ENCODE measurements at regions not wholly inside any gene's neighbourhood (a gene's known extent, or its start where the extent isn't known, plus 50 kb on each side); places are given as distances from the start of the nearest gene placed in this dataset.

DNA sequence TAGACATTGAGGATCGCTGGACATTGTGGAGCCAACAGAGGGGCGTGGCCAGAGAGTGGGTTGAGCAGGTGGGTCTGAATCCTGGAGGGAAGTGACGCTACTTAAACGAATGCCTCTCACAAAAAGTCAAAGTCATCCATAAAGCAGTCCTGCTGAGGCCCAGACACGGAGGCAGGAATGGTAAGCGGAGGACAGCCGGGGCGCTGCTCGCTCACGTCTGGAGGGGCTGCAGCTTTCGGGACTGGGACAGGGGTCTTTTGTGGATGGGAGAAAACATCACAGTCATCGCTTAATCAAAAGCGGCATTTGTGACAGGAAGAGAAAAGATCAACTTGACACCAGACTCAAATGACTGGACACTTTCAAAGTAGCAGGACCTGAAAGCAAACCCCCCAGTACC lies 88.4 kb downstream of the PTGR3 start:
- H3K4me1 ChIP-seq (ENCODE audit: control insufficient read depth, insufficient read depth, low read length) = no peaks in the 10 kb centered on the region
- no peaks in the 10 kb centered on the region for H3K9me3 Mint-ChIP-seq
- no peaks in the 10 kb centered on the region for H3K27me3 ChIP-seq (ENCODE audit: control insufficient read depth, insufficient read depth, low read length)
- H3K9me3 ChIP-seq (ENCODE audit: control insufficient read depth, insufficient read depth, low read length) = no peaks in the 10 kb centered on the region
- no peaks in the 10 kb centered on the region for H3K4me1 Mint-ChIP-seq
- ATAC-seq (no peak), DNase-seq (no peak)
- no peak overlapping the region for H3K27ac ChIP-seq (ENCODE audit: low read length)
- TF ChIP-seq, protein P1, sequence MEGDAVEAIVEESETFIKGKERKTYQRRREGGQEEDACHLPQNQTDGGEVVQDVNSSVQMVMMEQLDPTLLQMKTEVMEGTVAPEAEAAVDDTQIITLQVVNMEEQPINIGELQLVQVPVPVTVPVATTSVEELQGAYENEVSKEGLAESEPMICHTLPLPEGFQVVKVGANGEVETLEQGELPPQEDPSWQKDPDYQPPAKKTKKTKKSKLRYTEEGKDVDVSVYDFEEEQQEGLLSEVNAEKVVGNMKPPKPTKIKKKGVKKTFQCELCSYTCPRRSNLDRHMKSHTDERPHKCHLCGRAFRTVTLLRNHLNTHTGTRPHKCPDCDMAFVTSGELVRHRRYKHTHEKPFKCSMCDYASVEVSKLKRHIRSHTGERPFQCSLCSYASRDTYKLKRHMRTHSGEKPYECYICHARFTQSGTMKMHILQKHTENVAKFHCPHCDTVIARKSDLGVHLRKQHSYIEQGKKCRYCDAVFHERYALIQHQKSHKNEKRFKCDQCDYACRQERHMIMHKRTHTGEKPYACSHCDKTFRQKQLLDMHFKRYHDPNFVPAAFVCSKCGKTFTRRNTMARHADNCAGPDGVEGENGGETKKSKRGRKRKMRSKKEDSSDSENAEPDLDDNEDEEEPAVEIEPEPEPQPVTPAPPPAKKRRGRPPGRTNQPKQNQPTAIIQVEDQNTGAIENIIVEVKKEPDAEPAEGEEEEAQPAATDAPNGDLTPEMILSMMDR (IDR thresholded peaks at IDR 0.05) = no peak
- H3K27ac Mint-ChIP-seq = no peak overlapping the region
- no peak overlapping the region for H3K4me3 Mint-ChIP-seq
- H3K4me3 ChIP-seq (ENCODE audit: low read length) = no peak overlapping the region
- no peaks in the 10 kb centered on the region for H3K36me3 Mint-ChIP-seq
- intact Hi-C loops (cut with micrococcal nuclease) = no loop called here
- H3K27me3 Mint-ChIP-seq (ENCODE audit: low read depth in 2 of 2) = peaks cover 5 to 33% of the 10 kb centered on the region in 2 donors
- 82% methylated on average over 13 of the region's 13 CpGs for WGBS (ENCODE audit: insufficient coverage)
- no peaks in the 10 kb centered on the region for H3K36me3 ChIP-seq (ENCODE audit: control insufficient read depth, insufficient read depth, low read length)

DNA sequence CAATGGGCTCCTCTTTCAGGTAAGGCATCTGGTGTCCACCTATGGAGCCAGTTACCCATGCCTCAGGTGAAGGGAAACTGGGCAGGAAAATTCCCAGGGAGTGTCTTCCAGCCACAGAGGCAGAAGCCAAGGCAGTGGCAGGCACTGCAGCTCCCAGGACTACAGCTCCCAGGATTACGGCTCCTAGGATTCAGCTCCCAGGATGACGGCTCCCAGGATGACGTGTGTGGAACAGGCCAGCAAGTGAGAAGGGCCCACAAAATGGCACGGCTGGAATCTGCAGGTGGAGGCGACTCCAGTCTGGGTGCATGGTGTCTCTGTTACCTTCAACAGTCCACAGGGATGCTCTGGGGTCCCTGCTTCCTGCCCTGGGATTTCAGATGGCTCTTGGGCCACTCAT lies 92.1 kb downstream of the PTGR3 start:
- no peak for DNase-seq
- Mint-ChIP-seq H3K36me3 (no peaks in the 10 kb centered on the region), H3K9me3 (no peaks in the 10 kb centered on the region), H3K4me3 (no peak overlapping the region), H3K27ac (no peak overlapping the region), H3K4me1 (peaks cover 0 to 5% of the 10 kb centered on the region in 2 donors), H3K27me3 (ENCODE audit: low read depth in 2 of 2) (peaks cover 2 to 26% of the 10 kb centered on the region in 2 donors)
- Histone ChIP-seq H3K36me3 (ENCODE audit: control insufficient read depth, insufficient read depth, low read length) (no peaks in the 10 kb centered on the region), H3K27ac (ENCODE audit: low read length) (no peak overlapping the region), H3K4me1 (ENCODE audit: control insufficient read depth, insufficient read depth, low read length) (no peaks in the 10 kb centered on the region), H3K9me3 (ENCODE audit: control insufficient read depth, insufficient read depth, low read length) (no peaks in the 10 kb centered on the region), H3K4me3 (ENCODE audit: low read length) (no peak overlapping the region), H3K27me3 (ENCODE audit: control insufficient read depth, insufficient read depth, low read length) (no peaks in the 10 kb centered on the region)
- no peak for ATAC-seq
- intact Hi-C loops (cut with micrococcal nuclease) = no loop called here
- TF ChIP-seq, protein P1 (IDR thresholded peaks at IDR 0.05) = no peak
- WGBS (ENCODE audit: insufficient coverage) = 93% methylated on average over 5 of the region's 5 CpGs

DNA sequence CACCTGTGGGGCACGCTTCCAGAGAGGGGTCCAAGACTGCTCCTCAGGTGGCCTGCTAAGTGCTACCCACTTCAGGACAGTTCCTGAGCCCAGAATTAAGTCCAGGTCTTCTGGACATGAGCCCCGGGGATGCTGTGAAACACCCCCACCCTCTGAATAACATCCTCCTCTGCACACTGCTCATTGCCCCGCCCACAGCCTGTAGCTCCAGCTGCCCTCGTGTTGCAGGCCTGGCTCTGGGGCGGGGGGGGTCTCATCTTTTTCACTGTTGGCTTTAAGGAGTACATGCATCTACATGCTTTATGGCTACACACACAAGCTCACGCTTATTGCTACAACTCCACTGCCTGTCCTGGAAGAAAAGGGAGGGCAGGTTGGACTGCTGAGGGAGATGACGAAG lies 92.8 kb downstream of the PTGR3 start:
- no peak overlapping the region for H3K27ac ChIP-seq (ENCODE audit: low read length)
- H3K36me3 Mint-ChIP-seq = no peaks in the 10 kb centered on the region
- H3K27me3 ChIP-seq (ENCODE audit: control insufficient read depth, insufficient read depth, low read length) = no peaks in the 10 kb centered on the region
- H3K4me3 Mint-ChIP-seq = no peak overlapping the region
- peaks cover 2 to 26% of the 10 kb centered on the region in 2 donors for H3K27me3 Mint-ChIP-seq (ENCODE audit: low read depth in 2 of 2)
- ATAC-seq (no peak), DNase-seq (no peak)
- intact Hi-C loops (cut with micrococcal nuclease) = no loop called here
- H3K4me3 ChIP-seq (ENCODE audit: low read length) = no peak overlapping the region
- peaks cover 0 to 5% of the 10 kb centered on the region in 2 donors for H3K4me1 Mint-ChIP-seq
- H3K9me3 ChIP-seq (ENCODE audit: control insufficient read depth, insufficient read depth, low read length) = no peaks in the 10 kb centered on the region
- TF ChIP-seq, protein P1 (IDR thresholded peaks at IDR 0.05) = no peak
- 90% methylated on average over 4 of the region's 7 CpGs for WGBS (ENCODE audit: insufficient coverage)
- no peak overlapping the region for H3K27ac Mint-ChIP-seq
- no peaks in the 10 kb centered on the region for H3K36me3 ChIP-seq (ENCODE audit: control insufficient read depth, insufficient read depth, low read length)
- H3K9me3 Mint-ChIP-seq = no peaks in the 10 kb centered on the region
- no peaks in the 10 kb centered on the region for H3K4me1 ChIP-seq (ENCODE audit: control insufficient read depth, insufficient read depth, low read length)

DNA sequence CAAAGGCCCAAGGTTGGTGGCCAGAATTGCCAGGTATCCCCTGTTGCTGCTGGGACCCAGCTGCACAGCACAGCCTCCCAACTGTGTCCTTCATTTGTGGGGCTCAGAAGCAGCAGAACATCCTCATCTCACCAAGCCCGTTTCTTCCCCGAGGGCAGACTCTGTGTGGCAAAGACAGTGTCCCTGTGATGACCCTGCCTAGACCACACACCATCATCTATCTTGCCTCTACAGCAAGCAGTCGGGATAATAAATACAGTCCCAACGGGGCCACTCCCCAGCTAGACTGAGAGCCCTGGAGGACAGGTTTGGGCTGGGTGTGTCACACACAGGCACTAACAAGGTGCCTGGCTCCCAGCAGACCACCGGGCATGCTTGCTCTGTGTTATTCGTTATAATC lies 93.4 kb downstream of the PTGR3 start:
- no peak overlapping the region for H3K27ac ChIP-seq (ENCODE audit: low read length)
- no peak overlapping the region for H3K27ac Mint-ChIP-seq

More for the DNA sequence above, 93.4 kb downstream of the PTGR3 start:
- Mint-ChIP-seq H3K36me3 (no peaks in the 10 kb centered on the region), H3K9me3 (no peaks in the 10 kb centered on the region), H3K4me3 (no peak overlapping the region), H3K27me3 (ENCODE audit: low read depth in 2 of 2) (peaks cover 2 to 25% of the 10 kb centered on the region in 2 donors), H3K4me1 (peaks cover 0 to 5% of the 10 kb centered on the region in 2 donors)
- H3K9me3 ChIP-seq (ENCODE audit: control insufficient read depth, insufficient read depth, low read length) = no peaks in the 10 kb centered on the region
- H3K4me3 ChIP-seq (ENCODE audit: low read length) = no peak overlapping the region
- 75% methylated on average over 6 of the region's 6 CpGs for WGBS (ENCODE audit: insufficient coverage)
- ATAC-seq (no peak), DNase-seq (no peak)
- intact Hi-C loops (cut with micrococcal nuclease) = no loop called here
- TF ChIP-seq, protein P1 (IDR thresholded peaks at IDR 0.05) = no peak
- H3K36me3 ChIP-seq (ENCODE audit: control insufficient read depth, insufficient read depth, low read length) = no peaks in the 10 kb centered on the region
- H3K4me1 ChIP-seq (ENCODE audit: control insufficient read depth, insufficient read depth, low read length) = no peaks in the 10 kb centered on the region
- H3K27me3 ChIP-seq (ENCODE audit: control insufficient read depth, insufficient read depth, low read length) = no peaks in the 10 kb centered on the region

Data from natural killer cell (primary cell).